Prostate gland (tissue), 2 donors: ENCODE measurements at regions not wholly inside any gene's neighbourhood (a gene's known extent, or its start where the extent isn't known, plus 50 kb on each side); places are given as distances from the start of the nearest gene placed in this dataset.

Experiments used
- POLR2A ChIP-seq: fragments of 450-650 bp; IDR thresholded peaks from one replicate; pipeline ENCODE4 v1.6.1; 2016; ENCODE audit warnings: antibody characterized with exemption, mild to moderate bottlenecking
- POLR2AphosphoS5 ChIP-seq: sonication (generic); formaldehyde crosslinking; IDR thresholded peaks from one replicate; pipeline ENCODE4 v1.6.1; 2017; ENCODE audit warnings: antibody characterized with exemption
- TF ChIP-seq, protein P1 (sequence below), 4 experiments: fragments of 200-600 bp in 2 of 4; fragments of 450-650 bp in 2 of 4; sonication (generic) in 2 of 4; IDR thresholded peaks; 1 replicate in 3 of 4; 2 replicates in 1 of 4; pipeline ENCODE4 v1.5.1; 2016 to 2019; ENCODE audit warnings: antibody characterized with exemption in 4 of 4, mild to moderate bottlenecking in 2 of 4, moderate library complexity in 2 of 4

DNA sequence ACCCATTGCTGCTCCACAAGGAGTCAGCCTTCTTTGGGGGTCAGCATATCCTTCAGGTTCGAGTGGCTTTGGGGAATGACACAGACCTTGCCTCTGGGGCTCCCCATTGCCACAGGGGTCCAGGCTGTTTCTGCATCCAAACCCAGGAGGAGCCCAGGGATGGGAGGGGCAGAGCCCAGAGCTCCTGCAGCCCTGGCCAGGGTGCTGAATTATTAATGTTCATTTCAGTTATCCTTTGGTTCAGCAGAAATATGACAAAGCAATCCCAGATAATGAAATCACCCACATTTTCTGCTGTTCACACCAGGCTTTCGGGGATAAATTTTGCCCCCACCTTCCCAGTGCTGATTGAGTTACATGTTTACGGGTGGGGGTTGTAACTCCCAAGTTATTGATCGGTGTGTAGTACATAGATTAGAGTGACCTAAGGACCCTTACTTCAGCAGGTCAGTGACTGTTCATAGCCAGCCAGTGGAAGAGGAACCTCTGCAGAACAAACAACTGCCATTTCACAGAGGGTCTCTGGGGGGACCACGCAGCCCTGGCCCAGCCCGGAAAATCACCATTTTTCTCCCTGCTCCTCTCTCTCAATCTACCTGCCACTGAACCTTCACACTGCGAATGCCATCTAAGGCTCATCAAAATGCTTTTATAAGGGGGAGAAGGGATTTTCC is 240.3 kb upstream of the N4BP1 start:
- TF ChIP-seq, protein P1, sequence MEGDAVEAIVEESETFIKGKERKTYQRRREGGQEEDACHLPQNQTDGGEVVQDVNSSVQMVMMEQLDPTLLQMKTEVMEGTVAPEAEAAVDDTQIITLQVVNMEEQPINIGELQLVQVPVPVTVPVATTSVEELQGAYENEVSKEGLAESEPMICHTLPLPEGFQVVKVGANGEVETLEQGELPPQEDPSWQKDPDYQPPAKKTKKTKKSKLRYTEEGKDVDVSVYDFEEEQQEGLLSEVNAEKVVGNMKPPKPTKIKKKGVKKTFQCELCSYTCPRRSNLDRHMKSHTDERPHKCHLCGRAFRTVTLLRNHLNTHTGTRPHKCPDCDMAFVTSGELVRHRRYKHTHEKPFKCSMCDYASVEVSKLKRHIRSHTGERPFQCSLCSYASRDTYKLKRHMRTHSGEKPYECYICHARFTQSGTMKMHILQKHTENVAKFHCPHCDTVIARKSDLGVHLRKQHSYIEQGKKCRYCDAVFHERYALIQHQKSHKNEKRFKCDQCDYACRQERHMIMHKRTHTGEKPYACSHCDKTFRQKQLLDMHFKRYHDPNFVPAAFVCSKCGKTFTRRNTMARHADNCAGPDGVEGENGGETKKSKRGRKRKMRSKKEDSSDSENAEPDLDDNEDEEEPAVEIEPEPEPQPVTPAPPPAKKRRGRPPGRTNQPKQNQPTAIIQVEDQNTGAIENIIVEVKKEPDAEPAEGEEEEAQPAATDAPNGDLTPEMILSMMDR (IDR thresholded peaks at IDR 0.05) = no peak
- no peak for TF ChIP-seq POLR2A
- no peak for TF ChIP-seq POLR2AphosphoS5
